K562 (cell line): ENCODE measurements at regions not wholly inside any gene's neighbourhood (a gene's known extent, or its start where the extent isn't known, plus 50 kb on each side); places are given as distances from the start of the nearest gene placed in this dataset.

Experiments
- BHLHE40 ChIP-seq: IDR thresholded peaks from 2 replicates; pipeline ENCODE4 v1.6.1; 2011; ENCODE audit warnings: low read length, improper control_type of control experiment
- HCFC1 ChIP-seq: IDR thresholded peaks from 2 replicates; pipeline ENCODE4 v1.6.1; 2012; ENCODE audit warnings: low read depth, low read length, improper control_type of control experiment
- ZNF764 ChIP-seq: fragments of 250-450 bp; sonication (Bioruptor Pico); IDR thresholded peaks from 2 replicates; pipeline ENCODE4 v1.4.0; 2020; ENCODE audit warnings: low read depth, mild to moderate bottlenecking, moderate library complexity

- TF ChIP-seq ZNF764 (CRISPR knock-in tag) (no peak), BHLHE40 (no peak), HCFC1 (no peak)
Observed at GRCh38 chr1:29827801-29828525, 591.6 kb downstream of the PTPRU start.
